Activated naive CD8-positive, alpha-beta T cell treated with anti-CD3 and anti-CD28 coated beads, Interleukin-2, amount 10 ng/mL, durations not matched to agents 7 days and 5 days (primary cell): ENCODE measurements at regions not wholly inside any gene's neighbourhood (a gene's known extent, or its start where the extent isn't known, plus 50 kb on each side); places are given as distances from the start of the nearest gene placed in this dataset.

Source experiments
- ATAC-seq: fragments of 150-1000 bp; cut with Tn5 transposase; one replicate; pipeline ENCODE4 v1.10.0; 2021; ENCODE audit warnings: low read depth, moderate library complexity
- POLR2A ChIA-PET: fragments of 350-600 bp; sonication (Branson Sonifier 250); formaldehyde crosslinking; loops from one replicate; lab custom pipeline; 2021; ENCODE audit warnings: antibody characterized with exemption; lab: Charles Lee
- DNase-seq: peaks from one replicate; pipeline ENCODE4 v3.0.0; 2021
- H3K27ac Mint-ChIP-seq: one replicate; pipeline ENCODE4 v1.8.0; 2022; ENCODE audit warnings: mild to moderate bottlenecking, mixed read lengths
- H3K27me3 Mint-ChIP-seq: one replicate; pipeline ENCODE4 v1.8.0; 2022; ENCODE audit warnings: mild to moderate bottlenecking, moderate library complexity, mixed read lengths
- H3K36me3 Mint-ChIP-seq: one replicate; pipeline ENCODE4 v1.8.0; 2021; ENCODE audit warnings: mild to moderate bottlenecking, mixed read lengths
- H3K4me1 Mint-ChIP-seq: one replicate; pipeline ENCODE4 v1.8.0; 2021; ENCODE audit warnings: mixed read lengths
- H3K4me3 Mint-ChIP-seq: one replicate; pipeline ENCODE4 v1.8.0; 2022; ENCODE audit warnings: mild to moderate bottlenecking, moderate library complexity, mixed read lengths
- H3K9me3 Mint-ChIP-seq: one replicate; pipeline ENCODE4 v1.8.0; 2021; ENCODE audit warnings: mixed read lengths

DNA sequence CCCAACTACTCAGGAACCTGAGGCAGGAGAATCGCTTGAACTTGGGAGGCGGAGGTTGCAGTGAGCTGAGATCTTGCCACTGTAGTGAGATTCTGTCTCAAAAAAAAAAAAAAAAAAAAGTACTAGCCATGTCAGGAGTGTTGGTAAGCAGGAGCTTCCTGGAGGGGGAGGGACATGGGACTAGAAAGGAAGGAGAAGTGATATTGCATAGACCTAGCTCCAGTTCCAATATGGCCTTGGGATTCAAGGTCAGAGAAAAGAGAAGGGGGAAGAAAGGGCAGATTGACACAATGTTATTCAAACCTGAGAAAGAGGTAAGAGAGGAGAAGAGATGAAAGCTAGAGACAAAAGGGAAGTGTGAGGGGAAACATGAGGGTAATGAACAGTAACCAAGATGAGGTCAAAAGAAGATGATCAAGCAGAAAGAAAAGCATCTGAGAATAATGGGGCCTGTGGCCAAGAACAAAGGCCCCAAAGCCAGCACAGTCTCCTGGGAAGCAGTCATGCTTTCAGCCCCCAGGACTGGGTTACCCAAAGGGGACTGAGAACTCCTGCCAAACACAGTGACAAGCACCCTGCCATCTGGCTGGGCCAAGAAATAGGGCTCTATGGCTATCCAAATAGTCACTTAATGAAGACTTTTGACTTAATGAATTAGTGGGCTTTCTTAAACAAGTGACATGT lies 51.7 kb upstream of the FTH1 start:
- Mint-ChIP-seq H3K4me3 (no peak overlapping the region), H3K4me1 (peaks cover 7% of the 10 kb centered on the region), H3K36me3 (peaks cover 2% of the 10 kb centered on the region), H3K9me3 (peaks cover 16% of the 10 kb centered on the region), H3K27me3 (peaks cover 2% of the 10 kb centered on the region), H3K27ac (no peak overlapping the region)
- DNase-seq (no peak), ATAC-seq (no peak)
- POLR2A ChIA-PET: no interaction called here

DNA sequence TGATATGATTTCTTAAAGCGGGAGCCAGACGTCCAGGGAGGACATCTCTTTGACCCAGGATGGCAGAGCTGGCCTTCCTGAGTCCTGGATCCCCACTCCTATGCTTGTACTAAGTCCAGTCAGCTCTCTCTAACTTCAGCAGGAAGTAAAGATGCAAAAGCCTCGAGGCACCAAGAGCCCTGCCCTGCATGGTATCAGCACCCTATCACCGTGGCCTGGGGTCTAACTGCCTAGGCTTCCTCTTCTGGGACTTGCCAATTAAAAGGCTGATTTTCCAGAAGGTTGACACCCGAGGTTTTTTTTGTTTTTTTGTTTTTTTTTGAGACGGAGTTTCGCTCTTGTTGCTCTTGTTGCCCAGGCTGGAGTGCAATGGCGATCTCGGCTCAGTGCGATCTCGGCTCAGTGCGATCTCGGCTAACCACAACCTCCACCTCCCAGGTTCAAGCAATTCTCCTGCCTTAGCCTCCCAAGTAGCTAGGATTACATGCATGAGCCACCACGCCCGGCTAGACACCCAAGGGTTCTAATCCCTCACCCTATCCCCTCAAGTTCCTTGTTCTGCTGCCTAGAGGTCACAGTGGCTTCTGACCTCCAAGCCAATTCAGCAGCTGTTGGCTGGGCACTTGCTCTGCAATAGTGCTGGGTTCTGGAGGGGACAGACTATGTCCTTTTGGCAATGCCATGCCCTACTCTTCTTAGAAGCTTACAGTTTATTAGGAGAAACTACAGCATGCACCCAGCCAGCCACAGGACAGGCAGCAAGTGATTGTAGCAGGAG lies 50.6 kb upstream of the FTH1 start:
- ATAC-seq: no peak
- Mint-ChIP-seq H3K4me1 (peaks cover 7% of the 10 kb centered on the region), H3K9me3 (peaks cover 16% of the 10 kb centered on the region), H3K4me3 (no peak overlapping the region), H3K27ac (no peak overlapping the region), H3K36me3 (peaks cover 2% of the 10 kb centered on the region), H3K27me3 (peaks cover 2% of the 10 kb centered on the region)
- DNase-seq: no peak
- POLR2A ChIA-PET: no interaction called here
